H1 (cell line): ENCODE measurements at regions not wholly inside any gene's neighbourhood (a gene's known extent, or its start where the extent isn't known, plus 50 kb on each side); places are given as distances from the start of the nearest gene placed in this dataset.

Experiments
- KDM5A ChIP-seq: fragments of 200-600 bp; IDR thresholded peaks from 2 replicates; pipeline ENCODE4 v1.7.1; 2012; ENCODE audit warnings: mild to moderate bottlenecking, low read length, inconsistent platforms, mixed read lengths

GRCh38 chr6:63478734-63479133, 93.5 kb upstream of the LOC128125822 start (continued):
- no peak for TF ChIP-seq KDM5A
- TF ChIP-seq, all 59 proteins: peak for 0
